BLaER1 treated with 17β-estradiol and CSF1 and Interleukin-3, amounts not matched to agents 10 nM and 100 nM (cell line): ENCODE measurements at regions not wholly inside any gene's neighbourhood (a gene's known extent, or its start where the extent isn't known, plus 50 kb on each side); places are given as distances from the start of the nearest gene placed in this dataset.
"Not testable (repeated sequence)": the region's sequence is repeated elsewhere in the genome, so short reads cannot be mapped to it uniquely, and the experiment has no call there.

Source experiments
- H3K27ac ChIP-seq, 11 experiments: shearing (Covaris generic); formaldehyde crosslinking; 2 replicates each; pipeline ENCODE4 v1.8.1; 2022
- H3K27me3 ChIP-seq, 11 experiments: shearing (Covaris generic); formaldehyde crosslinking; 2 replicates each; pipeline ENCODE4 v1.8.1; 2022
- H3K36me3 ChIP-seq, 11 experiments: shearing (Covaris generic); formaldehyde crosslinking; 2 replicates each; pipeline ENCODE4 v1.8.1; 2022
- H3K4me1 ChIP-seq, 10 experiments: shearing (Covaris generic); formaldehyde crosslinking; 2 replicates each; pipeline ENCODE4 v1.8.1; 2022
- H3K4me2 ChIP-seq, 11 experiments: shearing (Covaris generic); formaldehyde crosslinking; 2 replicates each; pipeline ENCODE4 v1.8.1; 2022
- H3K4me3 ChIP-seq, 10 experiments: shearing (Covaris generic); formaldehyde crosslinking; 2 replicates each; pipeline ENCODE4 v1.8.1; 2022
- H3K9ac ChIP-seq, 11 experiments: shearing (Covaris generic); formaldehyde crosslinking; 2 replicates each; pipeline ENCODE4 v1.8.1; 2022
- H3K9me3 ChIP-seq, 11 experiments: shearing (Covaris generic); formaldehyde crosslinking; replicated peaks in 1 of 11; 2 replicates each; pipeline ENCODE4 v1.8.1; 2022
- H4K20me1 ChIP-seq, 11 experiments: shearing (Covaris generic); formaldehyde crosslinking; 2 replicates each; pipeline ENCODE4 v1.8.1; 2022
- Cebpa-rat ChIP-seq, 11 experiments: shearing (Covaris generic); IDR thresholded peaks; 2 replicates each; pipeline ENCODE4 v1.8.1; 2022

GRCh38 chr1:173377266-173377665 is 99.9 kb upstream of the PRDX6 start:
- H3K4me3 ChIP-seq, result no peak overlapping the region
- no peak overlapping the region for H3K4me2 ChIP-seq
- no peaks in the 10 kb centered on the region for H3K36me3 ChIP-seq
- H3K27ac ChIP-seq, result no peak overlapping the region
- H3K9ac ChIP-seq, result no peak overlapping the region
- no peak for TF ChIP-seq Cebpa-rat (IDR thresholded peaks at IDR 0.05)
- H3K9me3 ChIP-seq, result peaks cover 16 to 33% (median 29%) of the 10 kb centered on the region in 11 experiments
- no peaks in the 10 kb centered on the region for H4K20me1 ChIP-seq
- no peaks in the 10 kb centered on the region for H3K4me1 ChIP-seq
- no peaks in the 10 kb centered on the region for H3K27me3 ChIP-seq

GRCh38 chr1:173383351-173383750 is 93.8 kb upstream of the PRDX6 start:
- Histone ChIP-seq H3K9me3 (peaks cover 0 to 4% (median 0%) of the 10 kb centered on the region in 11 experiments; a peak in 1 of 22 replicates), H3K9ac (no peak overlapping the region), H4K20me1 (no peaks in the 10 kb centered on the region), H3K4me3 (no peak overlapping the region), H3K4me1 (no peaks in the 10 kb centered on the region), H3K4me2 (no peak overlapping the region), H3K36me3 (no peaks in the 10 kb centered on the region), H3K27ac (no peak overlapping the region), H3K27me3 (no peaks in the 10 kb centered on the region)
- no peak for TF ChIP-seq Cebpa-rat (IDR thresholded peaks at IDR 0.05)

GRCh38 chr1:173388352-173388751 is 88.8 kb upstream of the PRDX6 start:
- no peak for TF ChIP-seq Cebpa-rat (IDR thresholded peaks at IDR 0.05)
- H3K4me3 ChIP-seq, result no peak overlapping the region
- H4K20me1 ChIP-seq, result no peaks in the 10 kb centered on the region
- no peak overlapping the region for H3K4me2 ChIP-seq
- H3K36me3 ChIP-seq, result no peaks in the 10 kb centered on the region
- no peaks in the 10 kb centered on the region for H3K4me1 ChIP-seq
- no peak overlapping the region for H3K27ac ChIP-seq
- H3K9ac ChIP-seq, result no peak overlapping the region
- H3K27me3 ChIP-seq, result no peaks in the 10 kb centered on the region
- H3K9me3 ChIP-seq, result no peaks in the 10 kb centered on the region; a peak in 1 of 22 replicates

- no peaks in the 10 kb centered on the region for H4K20me1 ChIP-seq
- H3K9me3 ChIP-seq, result no peaks in the 10 kb centered on the region
- no peaks in the 10 kb centered on the region for H3K36me3 ChIP-seq
- H3K27me3 ChIP-seq, result no peaks in the 10 kb centered on the region
- H3K9ac ChIP-seq, result no peak overlapping the region
- no peak overlapping the region for H3K4me2 ChIP-seq
- no peak for TF ChIP-seq Cebpa-rat (IDR thresholded peaks at IDR 0.05)
- no peaks in the 10 kb centered on the region for H3K4me1 ChIP-seq
- H3K4me3 ChIP-seq, result no peak overlapping the region
- H3K27ac ChIP-seq, result no peak overlapping the region
Observed at GRCh38 chr1:173392895-173393658, 84.1 kb upstream of the PRDX6 start.

GRCh38 chr1:173393659-173394000 is 83.5 kb upstream of the PRDX6 start:
- Histone ChIP-seq H3K4me3 (no peak overlapping the region), H3K27ac (no peak overlapping the region), H3K27me3 (no peaks in the 10 kb centered on the region), H3K9me3 (no peaks in the 10 kb centered on the region), H4K20me1 (no peaks in the 10 kb centered on the region), H3K4me2 (no peak overlapping the region), H3K9ac (no peak overlapping the region), H3K4me1 (no peaks in the 10 kb centered on the region), H3K36me3 (no peaks in the 10 kb centered on the region)
- no peak for TF ChIP-seq Cebpa-rat (IDR thresholded peaks at IDR 0.05)

GRCh38 chr1:173394813-173395212 is 82.3 kb upstream of the PRDX6 start:
- H3K9me3 ChIP-seq, H3K27ac ChIP-seq, H3K36me3 ChIP-seq, H3K9ac ChIP-seq, H3K4me2 ChIP-seq, H3K4me3 ChIP-seq, H4K20me1 ChIP-seq, H3K27me3 ChIP-seq, H3K4me1 ChIP-seq: not testable (repeated sequence)

- no peak overlapping the region for H3K4me3 ChIP-seq
- H3K9ac ChIP-seq, result no peak overlapping the region
- no peak for TF ChIP-seq Cebpa-rat (IDR thresholded peaks at IDR 0.05)
- H3K36me3 ChIP-seq, result no peaks in the 10 kb centered on the region
- no peaks in the 10 kb centered on the region for H3K9me3 ChIP-seq
- H4K20me1 ChIP-seq, result no peaks in the 10 kb centered on the region
- no peak overlapping the region for H3K27ac ChIP-seq
- H3K27me3 ChIP-seq, result no peaks in the 10 kb centered on the region
- no peaks in the 10 kb centered on the region for H3K4me1 ChIP-seq
- H3K4me2 ChIP-seq, result no peak overlapping the region
Observed at GRCh38 chr1:173395762-173396161, 81.4 kb upstream of the PRDX6 start.

- Histone ChIP-seq H3K4me1 (no peaks in the 10 kb centered on the region), H3K4me2 (no peak overlapping the region), H3K9ac (no peak overlapping the region), H3K36me3 (no peaks in the 10 kb centered on the region), H3K27me3 (no peaks in the 10 kb centered on the region), H3K27ac (no peak overlapping the region), H3K4me3 (no peak overlapping the region), H4K20me1 (no peaks in the 10 kb centered on the region), H3K9me3 (0 out of 22 replicates have a peak, but pooled peaks cover 0 to 6% (median 0%) of the 10 kb centered on the region in 11 experiments)
- TF ChIP-seq Cebpa-rat (IDR thresholded peaks at IDR 0.05), result no peak
Observed at GRCh38 chr1:173400387-173400995, 76.6 kb upstream of the PRDX6 start.

GRCh38 chr1:173403996-173404395 is 73.1 kb upstream of the PRDX6 start:
- Histone ChIP-seq H3K4me2 (no peak overlapping the region), H3K4me3 (no peak overlapping the region), H3K27me3 (no peaks in the 10 kb centered on the region), H3K9me3 (0 out of 22 replicates have a peak, but pooled peaks cover 0 to 6% (median 0%) of the 10 kb centered on the region in 11 experiments), H3K9ac (no peak overlapping the region), H3K27ac (no peak overlapping the region), H3K4me1 (peaks cover 16 to 34% (median 24%) of the 10 kb centered on the region in 10 experiments), H4K20me1 (no peaks in the 10 kb centered on the region), H3K36me3 (no peaks in the 10 kb centered on the region)
- TF ChIP-seq Cebpa-rat (IDR thresholded peaks at IDR 0.05), result no peak

- H3K9me3 ChIP-seq, result 0 out of 22 replicates have a peak, but pooled peaks cover 0 to 6% (median 0%) of the 10 kb centered on the region in 11 experiments
- H3K9ac ChIP-seq, result no peak overlapping the region
- no peak overlapping the region for H3K4me3 ChIP-seq
- no peaks in the 10 kb centered on the region for H3K27me3 ChIP-seq
- H3K4me2 ChIP-seq, result no peak overlapping the region
- H4K20me1 ChIP-seq, result no peaks in the 10 kb centered on the region
- H3K4me1 ChIP-seq, result peaks cover 28 to 47% (median 37%) of the 10 kb centered on the region in 10 experiments
- H3K27ac ChIP-seq, result no peak overlapping the region
- H3K36me3 ChIP-seq, result no peaks in the 10 kb centered on the region
- TF ChIP-seq Cebpa-rat (IDR thresholded peaks at IDR 0.05), result no peak
Observed at GRCh38 chr1:173405281-173405680, 71.9 kb upstream of the PRDX6 start.
